ENCODE measurements at regions not wholly inside any gene's neighbourhood (a gene's known extent, or its start where the extent isn't known, plus 50 kb on each side); places are given as distances from the start of the nearest gene placed in this dataset.
"Not testable (repeated sequence)": the region's sequence is repeated elsewhere in the genome, so short reads cannot be mapped to it uniquely, and the experiment has no call there.

GRCh38 chr6:132184966-132185365 is 216.3 kb downstream of the MOXD1 start:
- not testable (repeated sequence) for TF ChIP-seq POLR2A (IDR thresholded peaks at IDR 0.05; ENCODE audit: low read depth, low read length); TAF1 (IDR thresholded peaks at IDR 0.05; ENCODE audit: low read depth, low read length); POLR2AphosphoS5 (IDR thresholded peaks at IDR 0.05; ENCODE audit: low read depth, low read length); PAX5 (IDR thresholded peaks at IDR 0.05; ENCODE audit: insufficient read depth, low read length, severe bottlenecking)
